ENCODE measurements at regions not wholly inside any gene's neighbourhood (a gene's known extent, or its start where the extent isn't known, plus 50 kb on each side); places are given as distances from the start of the nearest gene placed in this dataset.

DNA sequence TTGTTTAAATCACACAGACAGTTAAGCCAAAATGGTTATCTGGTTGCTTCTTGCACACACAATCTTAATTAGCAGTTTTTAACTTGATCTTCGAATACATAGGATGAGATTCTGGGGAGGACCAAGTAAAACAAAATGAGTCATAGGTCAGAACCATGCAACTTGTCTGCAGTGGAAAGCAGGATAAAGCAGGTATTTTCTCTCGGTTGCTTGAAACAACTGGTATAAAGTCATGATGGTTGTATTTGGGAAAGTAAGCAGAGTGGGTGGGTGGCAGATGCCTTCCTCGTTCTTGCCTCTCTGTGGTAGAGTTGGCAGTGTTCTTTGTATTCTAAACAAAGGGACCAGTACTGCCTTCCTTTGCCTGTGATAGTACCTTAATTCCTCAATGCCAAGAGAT is 167.0 kb downstream of the COG6 start:
- H3K4me1 Mint-ChIP-seq (ENCODE audit: low read depth, unreplicated experiment) = peaks cover 11% of the 10 kb centered on the region
- no peak overlapping the region for H3K4me3 Mint-ChIP-seq (ENCODE audit: low read depth, unreplicated experiment)
- CTCF ChIA-PET = no interaction called here

GRCh38 chr13:39823063-39823713 is 167.7 kb downstream of the COG6 start:
- intact Hi-C loops (cut with micrococcal nuclease; ENCODE audit: unreplicated experiment) = no loop called here
- CTCF ChIA-PET = no interaction called here
- Mint-ChIP-seq H3K4me1 (ENCODE audit: low read depth, unreplicated experiment) (peaks cover 11% of the 10 kb centered on the region), H3K9me3 (ENCODE audit: low read depth, unreplicated experiment) (no peaks in the 10 kb centered on the region), H3K36me3 (ENCODE audit: insufficient read depth, unreplicated experiment) (no peaks in the 10 kb centered on the region), H3K27me3 (ENCODE audit: unreplicated experiment) (no peaks in the 10 kb centered on the region), H3K4me3 (ENCODE audit: low read depth, unreplicated experiment) (no peak overlapping the region), H3K27ac (ENCODE audit: unreplicated experiment) (no peak overlapping the region)
- TF ChIP-seq CTCF (IDR thresholded peaks at IDR 0.05; ENCODE audit: unreplicated experiment) = no peak
- DNase-seq = no peak
- BruUV-seq (replicated peaks) = no TSS peak

More for the DNA sequence above, 167.0 kb downstream of the COG6 start:
- no peaks in the 10 kb centered on the region for H3K27me3 Mint-ChIP-seq (ENCODE audit: unreplicated experiment)
- intact Hi-C loops (cut with micrococcal nuclease; ENCODE audit: unreplicated experiment) = no loop called here
- no peaks in the 10 kb centered on the region for H3K36me3 Mint-ChIP-seq (ENCODE audit: insufficient read depth, unreplicated experiment)
- H3K9me3 Mint-ChIP-seq (ENCODE audit: low read depth, unreplicated experiment) = no peaks in the 10 kb centered on the region
- no peak overlapping the region for H3K27ac Mint-ChIP-seq (ENCODE audit: unreplicated experiment)
- DNase-seq = no peak
- no TSS peak for BruUV-seq (replicated peaks)
- no peak for TF ChIP-seq CTCF (IDR thresholded peaks at IDR 0.05; ENCODE audit: unreplicated experiment)

DNA sequence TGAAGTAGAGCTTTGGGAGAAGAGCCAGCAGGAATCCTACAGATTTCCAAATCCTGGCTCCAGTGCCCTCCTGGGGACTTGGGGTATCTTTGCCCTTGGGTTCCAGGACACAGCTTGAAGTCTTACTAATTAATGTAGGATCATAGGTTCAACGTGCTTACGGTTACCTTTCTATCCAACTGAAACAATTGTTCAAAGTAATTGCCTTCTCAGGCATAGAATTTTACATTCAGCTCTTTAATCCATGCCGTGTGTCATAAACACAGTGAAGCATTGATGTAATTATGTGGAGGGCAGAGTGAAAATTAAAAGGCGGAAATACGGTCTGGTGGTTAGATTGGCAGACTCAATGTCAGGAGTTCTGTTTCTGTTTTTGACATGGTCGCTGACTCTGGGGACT is 170.4 kb downstream of the COG6 start:
- BruUV-seq (replicated peaks) = no TSS peak
- Mint-ChIP-seq H3K4me1 (ENCODE audit: low read depth, unreplicated experiment) (peaks cover 11% of the 10 kb centered on the region), H3K27ac (ENCODE audit: unreplicated experiment) (no peak overlapping the region), H3K9me3 (ENCODE audit: low read depth, unreplicated experiment) (no peaks in the 10 kb centered on the region), H3K36me3 (ENCODE audit: insufficient read depth, unreplicated experiment) (no peaks in the 10 kb centered on the region), H3K4me3 (ENCODE audit: low read depth, unreplicated experiment) (no peak overlapping the region), H3K27me3 (ENCODE audit: unreplicated experiment) (no peaks in the 10 kb centered on the region)
- DNase-seq = no peak
- TF ChIP-seq CTCF (IDR thresholded peaks at IDR 0.05; ENCODE audit: unreplicated experiment) = no peak
- intact Hi-C loops (cut with micrococcal nuclease; ENCODE audit: unreplicated experiment) = no loop called here
- CTCF ChIA-PET = no interaction called here

GRCh38 chr13:39835253-39835652 is 179.8 kb downstream of the COG6 start:
- no peaks in the 10 kb centered on the region for H3K27me3 Mint-ChIP-seq (ENCODE audit: unreplicated experiment)
- H3K9me3 Mint-ChIP-seq (ENCODE audit: low read depth, unreplicated experiment) = no peaks in the 10 kb centered on the region
- CTCF ChIA-PET = no interaction called here
- no TSS peak for BruUV-seq (replicated peaks)
- no peak for TF ChIP-seq CTCF (IDR thresholded peaks at IDR 0.05; ENCODE audit: unreplicated experiment)
- H3K4me1 Mint-ChIP-seq (ENCODE audit: low read depth, unreplicated experiment) = no peaks in the 10 kb centered on the region
- H3K27ac Mint-ChIP-seq (ENCODE audit: unreplicated experiment) = no peak overlapping the region
- no peaks in the 10 kb centered on the region for H3K36me3 Mint-ChIP-seq (ENCODE audit: insufficient read depth, unreplicated experiment)
- no peak for DNase-seq
- no peak overlapping the region for H3K4me3 Mint-ChIP-seq (ENCODE audit: low read depth, unreplicated experiment)
- intact Hi-C loops (cut with micrococcal nuclease; ENCODE audit: unreplicated experiment) = no loop called here

Measured in Calu3 (cell line).